ENCODE measurements at regions not wholly inside any gene's neighbourhood (a gene's known extent, or its start where the extent isn't known, plus 50 kb on each side); places are given as distances from the start of the nearest gene placed in this dataset.

DNA sequence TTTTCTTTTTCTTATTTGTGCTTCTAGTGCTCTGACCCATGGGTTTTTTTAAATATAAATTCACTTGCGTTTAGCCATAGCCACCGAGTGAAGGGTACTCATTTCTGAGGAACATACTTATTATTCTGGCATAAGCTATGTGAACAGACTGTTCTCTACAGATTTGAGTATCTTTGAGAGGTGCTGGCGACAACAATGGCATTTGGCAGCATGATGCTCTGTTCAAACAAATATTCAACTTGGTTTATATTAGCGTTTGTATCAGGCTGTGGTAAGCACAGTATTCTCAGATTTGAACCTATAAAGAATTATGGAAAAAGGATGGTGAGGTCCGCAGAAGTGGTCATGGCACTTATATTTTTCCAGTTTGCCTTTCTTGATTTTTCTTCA, 108.7 kb upstream of the LIMCH1 start:
- DNase-seq = no peak

DNA sequence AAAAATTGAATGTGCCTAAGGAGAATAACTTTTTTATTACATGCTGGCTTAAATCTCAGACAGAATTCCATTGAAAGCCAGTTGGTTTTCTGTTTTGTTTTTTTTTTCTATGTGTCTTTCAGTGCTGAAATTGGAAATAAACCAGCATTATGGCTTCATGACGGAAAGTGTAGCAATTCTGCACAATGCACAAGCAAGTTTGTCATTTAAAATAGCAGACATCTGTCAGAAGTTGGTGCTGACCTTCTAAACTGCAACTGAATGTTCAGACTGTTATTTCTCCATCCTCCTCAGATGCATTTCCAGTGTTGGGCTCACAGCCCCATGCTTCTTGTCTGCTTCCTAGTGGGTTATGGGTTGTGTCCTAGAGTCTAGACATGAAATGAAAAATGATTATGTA, 107.2 kb upstream of the LIMCH1 start:
- peak; percentile 24 for DNase-seq

GRCh38 chr4:41431276-41431675, 106.7 kb upstream of the LIMCH1 start:
- no peak for DNase-seq

DNA sequence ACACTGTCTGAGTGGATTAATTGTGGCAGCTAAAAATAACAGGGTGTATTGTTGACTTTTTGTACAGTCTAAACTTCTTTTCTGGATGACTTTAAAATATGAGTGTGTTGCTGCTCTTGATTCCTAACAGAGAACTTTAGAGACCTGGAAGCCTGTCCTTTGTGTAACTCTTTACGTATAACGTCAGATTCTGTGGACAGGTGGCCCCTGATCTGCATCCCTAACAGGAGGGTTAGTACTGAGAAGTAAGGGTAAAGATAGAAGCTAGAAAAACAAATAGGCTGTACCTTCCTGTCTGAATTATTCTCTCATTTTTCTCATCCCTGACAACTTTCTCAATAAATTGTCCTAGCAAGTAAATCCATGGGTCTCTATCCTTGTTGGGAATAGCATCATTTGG, 105.7 kb upstream of the LIMCH1 start:
- no peak for DNase-seq

- peak; percentile 82 for DNase-seq
These were observed 105.1 kb upstream of the LIMCH1 start for GRCh38 chr4:41432881-41433280.

GRCh38 chr4:41433361-41433760, 104.6 kb upstream of the LIMCH1 start:
- no peak for DNase-seq

- no peak for DNase-seq
These were observed 102.4 kb upstream of the LIMCH1 start for GRCh38 chr4:41435510-41435909.

DNA sequence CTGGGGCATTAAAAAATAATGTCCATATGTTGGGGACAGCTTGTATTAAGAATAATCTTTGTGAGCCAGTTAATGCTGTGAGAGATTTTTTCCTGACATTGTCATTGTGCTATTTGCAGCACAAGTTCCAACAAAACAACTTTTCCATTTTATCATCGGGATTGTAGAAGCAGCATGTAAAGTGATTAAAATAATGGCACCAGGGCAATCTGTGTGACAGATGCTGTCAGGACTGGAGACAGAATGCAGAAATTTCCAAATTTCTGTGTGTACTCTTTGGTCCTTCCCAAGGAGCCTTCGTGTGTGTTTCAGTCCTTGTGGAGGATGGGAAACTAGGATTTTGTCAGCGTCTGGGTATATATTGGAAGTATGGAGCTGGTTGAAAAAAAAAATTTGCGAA, 101.5 kb upstream of the LIMCH1 start:
- DNase-seq = no peak

DNA sequence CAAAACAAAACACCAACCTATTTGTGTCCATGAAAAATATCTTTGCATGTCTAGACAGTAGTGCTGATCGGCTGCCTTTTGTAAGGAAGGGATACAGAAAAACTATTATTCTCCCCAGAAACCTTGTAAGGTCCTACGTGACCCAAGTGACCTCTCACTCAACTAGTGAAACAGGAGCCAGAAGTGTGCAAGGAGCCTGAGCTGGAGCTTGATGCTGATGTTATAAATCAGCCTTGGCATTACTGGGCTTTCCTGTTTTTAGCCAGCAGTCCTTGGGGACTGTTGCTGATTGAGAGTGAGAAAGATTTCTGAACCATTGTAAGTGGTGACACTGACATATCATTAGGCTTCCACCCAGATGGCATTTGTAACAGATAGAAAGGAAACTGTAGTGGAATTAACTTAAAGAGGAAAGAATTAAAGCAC, 100.8 kb upstream of the LIMCH1 start:
- peak; percentile 9 for DNase-seq

- no peak for DNase-seq
These were observed 99.0 kb upstream of the LIMCH1 start for GRCh38 chr4:41438931-41439297.

DNA sequence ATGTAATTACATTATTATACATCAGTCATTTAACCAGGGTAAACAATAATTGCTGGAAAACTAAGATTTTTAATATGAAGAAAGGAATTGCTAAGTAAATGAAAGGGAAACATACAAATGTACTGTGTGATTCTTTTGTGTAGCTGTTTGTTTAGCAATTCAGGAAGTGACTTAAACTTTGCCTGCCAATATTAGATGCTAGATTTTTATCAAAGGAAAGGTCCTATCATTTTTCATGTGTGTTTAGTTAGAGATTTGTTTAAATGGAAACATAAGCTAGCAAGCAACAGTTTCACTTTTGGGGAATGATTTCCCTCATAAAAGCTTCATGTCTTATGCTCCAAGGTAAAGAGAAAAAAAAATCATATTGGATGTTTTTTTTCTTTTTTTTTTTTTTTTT, 95.1 kb upstream of the LIMCH1 start:
- DNase-seq = no peak

- DNase-seq = no peak
These were observed 94.4 kb upstream of the LIMCH1 start for GRCh38 chr4:41443340-41444079.

DNA sequence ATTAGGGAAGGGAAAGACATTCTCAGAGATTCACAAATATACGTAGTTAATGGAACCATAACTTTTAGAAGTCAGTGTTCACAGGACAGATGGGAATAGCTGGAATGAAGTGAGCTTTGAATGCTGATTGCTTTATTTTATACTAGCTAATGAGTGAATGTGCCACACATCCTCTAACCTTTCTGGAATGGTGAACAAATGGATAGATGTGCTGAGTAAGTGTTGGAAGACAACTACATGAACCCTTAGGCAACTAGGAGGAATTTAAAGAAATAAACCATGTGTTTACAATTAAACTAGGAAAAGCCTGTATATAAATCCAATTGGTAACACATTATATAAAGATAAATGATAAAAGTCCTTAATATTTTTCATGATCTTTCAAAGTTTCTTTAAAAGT, 91.6 kb upstream of the LIMCH1 start:
- DNase-seq = no peak

GRCh38 chr4:41446981-41447725, 90.8 kb upstream of the LIMCH1 start:
- DNase-seq = no peak

GRCh38 chr4:41448934-41449333, 89.0 kb upstream of the LIMCH1 start:
- peak; percentile 18 for DNase-seq

GRCh38 chr4:41451961-41452360, 86.0 kb upstream of the LIMCH1 start:
- DNase-seq = no peak

DNA sequence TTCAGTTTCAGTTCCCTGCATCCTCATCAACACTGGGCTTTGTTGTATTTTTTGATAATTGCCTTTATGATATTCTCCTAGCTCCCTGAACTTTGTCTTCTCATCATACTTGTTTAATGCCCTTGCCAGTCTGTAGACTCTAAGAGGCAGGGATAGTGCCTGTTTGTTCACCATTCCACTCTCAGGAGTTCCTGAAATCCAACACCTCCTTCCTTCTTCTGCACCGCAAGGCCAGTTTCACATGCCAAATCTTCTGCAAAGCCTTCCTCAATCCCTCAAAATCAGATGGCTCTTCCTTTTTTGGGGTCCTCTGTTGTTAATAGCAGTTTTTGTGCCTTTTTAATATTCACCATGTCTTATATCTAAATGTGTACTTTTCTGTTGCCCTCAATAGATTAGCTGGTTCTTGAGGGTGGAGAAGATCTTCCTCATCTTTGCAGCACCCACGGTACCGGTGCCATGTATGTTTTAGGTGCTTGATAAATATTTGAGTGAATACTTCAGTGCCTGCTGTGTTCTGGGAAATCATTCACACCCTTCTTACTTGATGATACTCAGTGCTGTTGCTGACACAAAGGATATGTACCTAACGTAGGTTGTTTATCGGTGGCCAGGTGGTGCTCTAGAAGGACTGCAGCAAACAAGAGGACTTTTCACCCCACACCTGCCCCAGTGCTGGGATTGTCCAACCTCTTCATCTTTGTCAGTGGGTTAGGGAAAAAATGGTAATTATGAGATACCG, 85.3 kb upstream of the LIMCH1 start:
- no peak for DNase-seq

DNA sequence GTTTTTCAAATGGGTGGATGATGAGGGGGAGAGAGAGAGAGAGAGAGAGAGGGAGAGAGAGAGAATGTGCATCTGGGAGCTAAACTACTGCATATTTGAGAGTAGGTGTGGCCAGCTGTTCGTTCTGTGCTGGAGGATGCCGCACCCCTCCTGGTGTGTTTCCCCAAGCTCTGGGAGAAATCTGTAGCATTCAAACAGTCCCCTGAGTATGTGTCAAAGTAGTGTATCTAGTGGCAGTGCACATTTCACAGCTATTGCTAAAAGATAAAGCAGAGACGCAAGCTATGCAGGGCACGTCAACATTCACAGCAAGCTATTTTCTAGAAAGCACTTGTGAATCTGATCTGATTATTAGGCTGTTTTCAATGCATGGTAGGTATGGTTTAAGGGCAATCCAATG, 83.5 kb upstream of the LIMCH1 start:
- peak; percentile 31 for DNase-seq

- DNase-seq = no peak
These were observed 82.8 kb upstream of the LIMCH1 start for GRCh38 chr4:41455206-41455605.

DNA sequence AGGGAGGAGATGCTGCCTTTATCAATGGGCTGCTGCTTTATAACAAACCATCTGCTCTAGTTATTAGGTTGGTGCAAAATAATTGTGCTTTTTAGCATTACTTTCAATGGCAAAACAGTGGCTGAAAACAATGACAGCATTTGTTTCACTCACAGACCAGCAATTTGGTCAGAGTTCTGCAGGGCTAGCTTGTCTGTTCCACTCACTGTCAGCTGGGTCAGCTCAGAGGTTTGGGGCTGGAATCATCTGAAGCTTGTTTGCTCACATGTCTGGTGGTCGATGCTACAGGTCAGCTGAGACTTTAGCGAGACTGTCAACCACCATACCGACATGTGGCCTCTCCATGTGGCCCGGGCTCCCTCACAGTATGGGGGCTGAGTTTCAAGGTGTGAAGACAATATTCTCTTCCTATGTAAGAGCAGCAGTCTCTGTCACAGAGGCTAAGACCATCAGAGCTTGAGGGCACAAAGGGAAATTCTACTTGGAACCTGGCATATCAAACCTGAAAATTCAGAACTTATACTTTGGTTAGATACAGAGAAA, 81.3 kb upstream of the LIMCH1 start:
- no peak for DNase-seq

DNA sequence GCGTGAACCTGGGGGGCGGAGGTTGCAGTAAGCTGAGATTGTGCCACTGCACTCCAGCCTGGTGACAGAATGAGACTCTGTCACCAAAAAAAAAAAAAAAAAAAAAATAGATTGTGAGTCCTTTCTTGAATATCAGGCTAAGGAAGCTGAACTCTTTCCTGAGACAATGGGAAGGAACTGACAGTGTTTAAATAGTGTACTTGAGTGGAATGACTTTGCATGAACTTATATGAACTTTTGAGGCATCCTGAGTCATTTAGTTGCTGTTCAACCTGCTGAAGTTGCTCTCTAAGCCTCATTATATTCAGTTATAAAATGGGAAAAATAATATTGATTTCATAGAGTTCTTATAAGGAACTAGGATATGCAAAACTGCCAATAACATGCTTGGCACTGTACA, 79.3 kb upstream of the LIMCH1 start:
- no peak for DNase-seq

DNA sequence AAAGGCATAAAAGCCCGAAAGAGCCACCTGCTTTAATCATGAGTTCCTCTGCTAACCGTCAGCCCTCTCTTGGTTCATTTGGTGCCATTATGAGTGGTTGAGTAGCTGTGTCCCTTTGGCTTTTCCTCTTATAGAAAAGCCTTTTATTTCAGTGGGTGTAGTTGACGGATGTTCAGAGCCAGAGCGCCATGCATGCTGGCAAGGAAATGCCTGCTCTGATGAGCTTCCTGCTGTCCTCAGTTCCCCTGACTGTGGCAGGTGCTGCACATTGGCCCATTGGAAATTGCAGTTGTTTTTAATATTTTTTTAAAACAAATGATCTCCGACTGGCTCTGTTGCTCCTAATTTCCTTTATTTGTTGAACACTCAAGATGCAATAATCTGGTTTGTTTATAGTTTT, 77.3 kb upstream of the LIMCH1 start:
- DNase-seq = no peak

DNA sequence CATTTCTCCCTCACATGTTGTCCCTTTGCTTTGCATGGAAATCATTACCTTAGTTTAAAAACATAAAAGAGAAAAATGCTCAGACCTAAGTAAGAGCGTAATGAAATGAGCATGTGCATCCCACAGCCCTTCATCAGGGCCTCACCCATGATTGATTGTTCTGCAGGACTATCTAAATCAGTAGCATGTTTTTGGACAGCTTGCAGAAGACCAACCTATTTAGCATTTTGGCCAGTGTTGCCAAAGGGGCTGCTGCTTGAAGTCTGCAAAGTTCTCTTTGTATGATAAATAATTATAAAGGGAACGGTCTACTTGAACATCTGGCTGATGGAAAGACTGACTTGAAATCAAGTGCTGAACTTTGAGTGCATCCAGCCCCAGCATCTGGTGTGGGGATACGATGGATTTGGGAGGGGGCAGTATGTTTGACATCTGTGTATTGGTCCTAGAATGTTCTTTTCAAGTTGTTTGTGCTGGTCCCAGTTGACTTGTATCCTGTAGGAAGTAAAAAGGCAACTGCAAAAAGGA, 76.1 kb upstream of the LIMCH1 start:
- no peak for DNase-seq

Measured in fibroblast of skin of back (primary cell).